IMR-90 (cell line): ENCODE measurements at regions not wholly inside any gene's neighbourhood (a gene's known extent, or its start where the extent isn't known, plus 50 kb on each side); places are given as distances from the start of the nearest gene placed in this dataset.

ENCODE experiments used
- ATAC-seq: fragments of 200-7000 bp; cut with Tn5 transposase; 2 replicates; pipeline ENCODE4 v1.9.1; 2020; ENCODE audit warnings: low read depth, mild to moderate bottlenecking, moderate library complexity
- BruUV-seq: library from RNA; stranded (reverse); fragments of 400-500 nt; replicated peaks from 2 replicates; lab custom pipeline; 2021; lab: Mats Ljungman, UMichigan
- CTCF ChIA-PET: fragments of 300-600 bp; formaldehyde crosslinking; extraction: SDS; loops from one replicate; lab custom pipeline; 2021; ENCODE audit warnings: antibody characterized with exemption; lab: Yijun Ruan, JAX
- POLR2A ChIA-PET: fragments of 300-600 bp; sonication (Branson Sonifier 250); formaldehyde crosslinking; loops from one replicate; lab custom pipeline; 2022; ENCODE audit warnings: antibody characterized with exemption; ENCODE audit not compliant: unreplicated experiment; lab: Charles Lee
- DNase-seq: peaks from one replicate; pipeline ENCODE4 v3.0.0; 2013
- H2AFZ ChIP-seq: replicated peaks from 2 replicates; pipeline ENCODE3; 2013; ENCODE audit warnings: low read length, mild to moderate bottlenecking; ENCODE audit not compliant: poor library complexity
- H2AK5ac ChIP-seq: 2 replicates; pipeline ENCODE4 v1.6.1; 2013; ENCODE audit warnings: low read depth, low read length, inconsistent platforms
- H2AK9ac ChIP-seq: replicated peaks from 2 replicates; pipeline ENCODE3; 2013; ENCODE audit warnings: mild to moderate bottlenecking, low read depth, low read length, moderate library complexity; ENCODE audit not compliant: poor library complexity
- H2BK120ac ChIP-seq: 2 replicates; pipeline ENCODE4 v1.6.1; 2013; ENCODE audit warnings: low read depth, low read length, inconsistent platforms
- H2BK15ac ChIP-seq: 3 replicates; pipeline ENCODE4 v1.6.1; 2013; ENCODE audit warnings: low read depth, low read length, inconsistent platforms
- H2BK20ac ChIP-seq: 2 replicates; pipeline ENCODE4 v1.6.1; 2013; ENCODE audit warnings: low read depth, mild to moderate bottlenecking, inconsistent platforms, low read length, moderate library complexity
- H2BK5ac ChIP-seq: 2 replicates; pipeline ENCODE4 v1.6.1; 2013; ENCODE audit warnings: mild to moderate bottlenecking, low read depth, low read length, inconsistent platforms; ENCODE audit not compliant: poor library complexity, severe bottlenecking
- H3K14ac ChIP-seq: replicated peaks from 2 replicates; pipeline ENCODE4 v1.6.1; 2013; ENCODE audit warnings: low read depth, low read length, inconsistent platforms
- H3K18ac ChIP-seq: 2 replicates; pipeline ENCODE4 v1.6.1; 2013; ENCODE audit warnings: low read depth, low read length, control low read depth
- H3K23ac ChIP-seq: 2 replicates; pipeline ENCODE4 v1.6.1; 2013; ENCODE audit warnings: low read depth, low read length, inconsistent platforms
- H3K27ac ChIP-seq: 2 replicates; pipeline ENCODE4 v1.5.1; 2013; ENCODE audit warnings: mild to moderate bottlenecking, control low read depth, low read length; ENCODE audit not compliant: insufficient read depth
- H3K27me3 ChIP-seq: 2 replicates; pipeline ENCODE4 v1.6.1; 2013; ENCODE audit warnings: low read length; ENCODE audit not compliant: control insufficient read depth, insufficient read depth
- H3K36me3 ChIP-seq: 2 replicates; pipeline ENCODE4 v1.6.1; 2013; ENCODE audit warnings: low read length, mixed read lengths; ENCODE audit not compliant: control insufficient read depth, insufficient read depth
- H3K4ac ChIP-seq: 2 replicates; pipeline ENCODE4 v1.6.1; 2013; ENCODE audit warnings: low read depth, low read length, inconsistent platforms
- H3K4me1 ChIP-seq: 2 replicates; pipeline ENCODE4 v1.6.1; 2013; ENCODE audit warnings: low read length, mixed read lengths; ENCODE audit not compliant: control insufficient read depth, insufficient read depth
- H3K4me2 ChIP-seq: 2 replicates; pipeline ENCODE4 v1.6.1; 2013; ENCODE audit warnings: low read depth, mild to moderate bottlenecking, control low read depth, low read length, moderate library complexity
- H3K4me3 ChIP-seq: 2 replicates; pipeline ENCODE4 v1.5.1; 2013; ENCODE audit warnings: low read depth, mild to moderate bottlenecking, control low read depth, low read length, moderate library complexity; ENCODE audit not compliant: insufficient read depth
- H3K56ac ChIP-seq: 2 replicates; pipeline ENCODE4 v1.6.1; 2013; ENCODE audit warnings: low read length, inconsistent platforms; ENCODE audit not compliant: insufficient read depth; ENCODE audit errors: extremely low read depth
- H3K79me1 ChIP-seq, 2 experiments: 2 replicates each; pipeline ENCODE4 v1.6.1; 2013; ENCODE audit warnings: low read length in 2 of 2, inconsistent platforms in 1 of 2, low read depth in 1 of 2
- H3K9ac ChIP-seq: 2 replicates; pipeline ENCODE4 v1.6.1; 2013; ENCODE audit warnings: low read depth, low read length, control low read depth
- H3K9me1 ChIP-seq: 2 replicates; pipeline ENCODE4 v1.6.1; 2013; ENCODE audit warnings: low read length, inconsistent platforms; ENCODE audit not compliant: insufficient read depth
- H3K9me3 ChIP-seq: 2 replicates; pipeline ENCODE4 v1.6.1; 2013; ENCODE audit warnings: low read length; ENCODE audit not compliant: control insufficient read depth, insufficient read depth
- H4K20me1 ChIP-seq: 2 replicates; pipeline ENCODE4 v1.6.1; 2013; ENCODE audit warnings: low read length, inconsistent platforms; ENCODE audit not compliant: insufficient read depth
- H4K5ac ChIP-seq: 2 replicates; pipeline ENCODE4 v1.6.1; 2013; ENCODE audit warnings: mild to moderate bottlenecking, low read depth, low read length, control low read depth
- H4K8ac ChIP-seq, 2 experiments: 2 replicates each; pipeline ENCODE4 v1.6.1; 2013; ENCODE audit warnings: low read depth in 2 of 2, low read length in 2 of 2, control low read depth in 1 of 2, inconsistent platforms in 1 of 2
- H4K91ac ChIP-seq: 2 replicates; pipeline ENCODE4 v1.6.1; 2013; ENCODE audit warnings: low read depth, low read length, inconsistent platforms; ENCODE audit not compliant: insufficient read depth
- BHLHE40 ChIP-seq: fragments of 150-350 bp; IDR thresholded peaks from 2 replicates; pipeline ENCODE4 v1.6.1; 2016; ENCODE audit warnings: mild to moderate bottlenecking, low read depth, low read length
- CEBPB ChIP-seq: IDR thresholded peaks from 2 replicates; pipeline ENCODE4 v1.6.1; 2012; ENCODE audit warnings: low read depth, low read length, improper control_type of control experiment
- CHD1 ChIP-seq: IDR thresholded peaks from 2 replicates; pipeline ENCODE4 v1.6.1; 2012; ENCODE audit warnings: low read depth, low read length, improper control_type of control experiment
- CTCF ChIP-seq: conservative IDR thresholded peaks from 2 replicates; pipeline ENCODE4 v1.5.1; 2012; ENCODE audit warnings: mild to moderate bottlenecking, low read depth, low read length, improper control_type of control experiment
- ELK1 ChIP-seq: fragments of 150-350 bp; IDR thresholded peaks from 2 replicates; pipeline ENCODE4 v1.6.1; 2016; ENCODE audit warnings: low read depth, mild to moderate bottlenecking, low read length, moderate library complexity, borderline replicate concordance
- FOS ChIP-seq: fragments of 150-350 bp; IDR thresholded peaks from 2 replicates; pipeline ENCODE4 v1.6.1; 2016; ENCODE audit warnings: low read depth, low read length
- MAFK ChIP-seq: IDR thresholded peaks from 2 replicates; pipeline ENCODE4 v1.6.1; 2012; ENCODE audit warnings: low read depth, low read length, improper control_type of control experiment
- MAZ ChIP-seq: IDR thresholded peaks from 2 replicates; pipeline ENCODE4 v1.6.1; 2012; ENCODE audit warnings: low read depth, mild to moderate bottlenecking, low read length, improper control_type of control experiment, moderate library complexity, borderline replicate concordance
- MXI1 ChIP-seq: IDR thresholded peaks from 2 replicates; pipeline ENCODE4 v1.6.1; 2012; ENCODE audit warnings: low read depth, mild to moderate bottlenecking, low read length, moderate library complexity, borderline replicate concordance
- NFE2L2 ChIP-seq: fragments of 150-350 bp; IDR thresholded peaks from 2 replicates; pipeline ENCODE4 v1.6.1; 2016; ENCODE audit warnings: low read depth, mild to moderate bottlenecking, low read length
- POLR2A ChIP-seq: IDR thresholded peaks from 2 replicates; pipeline ENCODE4 v1.6.1; 2012; ENCODE audit warnings: mild to moderate bottlenecking, low read depth, low read length
- RAD21 ChIP-seq: IDR thresholded peaks from 2 replicates; pipeline ENCODE4 v1.6.1; 2012; ENCODE audit warnings: low read length, improper control_type of control experiment
- RCOR1 ChIP-seq: IDR thresholded peaks from 2 replicates; pipeline ENCODE4 v1.6.1; 2012; ENCODE audit warnings: mild to moderate bottlenecking, low read length, improper control_type of control experiment; ENCODE audit not compliant: insufficient replicate concordance
- RFX5 ChIP-seq: IDR thresholded peaks from 2 replicates; pipeline ENCODE4 v1.8.0; 2012; ENCODE audit warnings: low read depth, mild to moderate bottlenecking, low read length, moderate library complexity
- SMC3 ChIP-seq: fragments of 150-350 bp; IDR thresholded peaks from 2 replicates; pipeline ENCODE4 v1.6.1; 2016; ENCODE audit warnings: low read depth, mild to moderate bottlenecking, antibody characterized with exemption, low read length, moderate library complexity
- USF2 ChIP-seq: fragments of 150-350 bp; IDR thresholded peaks from 2 replicates; pipeline ENCODE4 v1.6.1; 2017; ENCODE audit warnings: mild to moderate bottlenecking, antibody characterized with exemption, low read length, low read depth
- WGBS, 2 experiments: methylation state at CpG; one replicate each; pipeline versions ENCODE4 v1.1.5 to v1.1.7; 2013; ENCODE audit warnings: missing lambda C conversion rate in 2 of 2; ENCODE audit not compliant: insufficient read length in 1 of 2; ENCODE audit errors: extremely low coverage in 2 of 2; 5-methylcytosine and 5-hydroxymethylcytosine counted together
- dilution Hi-C: fragments of 300-500 bp; cut with HindIII; formaldehyde crosslinking; loops from one replicate; pipeline ENCODE4 v1.14.3; 2018; ENCODE audit warnings: low sequenced_read_pairs; ENCODE audit not compliant: unreplicated experiment
- in situ Hi-C: fragments of 300-500 bp; cut with MboI; formaldehyde crosslinking; loops from 3 replicates; pipeline ENCODE4 v1.14.3; 2019; ENCODE audit warnings: low sequenced_read_pairs, inconsistent platforms, mixed read lengths
- intact Hi-C: fragments of 100-400 bp; cut with micrococcal nuclease; formaldehyde crosslinking; loops from 2 replicates; pipeline ENCODE4 v1.10.0; 2022

- Histone ChIP-seq H3K14ac (no peak overlapping the region), H3K4ac (no peak overlapping the region), H3K23ac (no peak overlapping the region), H2AK5ac (no peak overlapping the region), H3K4me2 (no peak overlapping the region), H3K79me1 (no peaks in the 10 kb centered on the region), H3K27me3 (no peaks in the 10 kb centered on the region), H2BK20ac (no peak overlapping the region), H4K91ac (no peak overlapping the region), H3K9ac (no peak overlapping the region), H2AK9ac (no peak overlapping the region), H3K27ac (no peak overlapping the region), H4K5ac (no peak overlapping the region), H4K8ac (no peak overlapping the region), H3K9me1 (no peaks in the 10 kb centered on the region), H4K20me1 (no peaks in the 10 kb centered on the region), H3K36me3 (no peaks in the 10 kb centered on the region), H3K9me3 (peaks cover 11% of the 10 kb centered on the region), H3K4me3 (no peak overlapping the region), H2AFZ (no peak overlapping the region), H2BK5ac (no peak overlapping the region), H3K4me1 (no peaks in the 10 kb centered on the region), H2BK15ac (no peak overlapping the region), H3K18ac (no peak overlapping the region), H3K56ac (no peak overlapping the region), H2BK120ac (no peak overlapping the region)
- dilution Hi-C loops (no loop called here), in situ Hi-C loops (no loop called here), intact Hi-C loops (no loop called here)
- ChIA-PET CTCF (no interaction called here), POLR2A (no interaction called here)
- BruUV-seq = no TSS peak
- TF ChIP-seq CTCF (no peak), MXI1 (no peak), RCOR1 (no peak), MAFK (no peak), FOS (no peak), CEBPB (no peak), USF2 (no peak), POLR2A (no peak), NFE2L2 (no peak), MAZ (no peak), RAD21 (no peak), BHLHE40 (no peak), ELK1 (no peak), SMC3 (no peak), RFX5 (no peak), CHD1 (no peak)
- WGBS, 2 experiments = 0% methylated on average over 1 of the region's 3 CpGs; no CpG with 5 or more reads in 1 of the 2 experiments
- DNase-seq (no peak), ATAC-seq (no peak)
Measured at GRCh38 chr12:40502322-40502721, 189.9 kb upstream of the CNTN1 start.
